ENCODE measurements at regions not wholly inside any gene's neighbourhood (a gene's known extent, or its start where the extent isn't known, plus 50 kb on each side); places are given as distances from the start of the nearest gene placed in this dataset.

DNA sequence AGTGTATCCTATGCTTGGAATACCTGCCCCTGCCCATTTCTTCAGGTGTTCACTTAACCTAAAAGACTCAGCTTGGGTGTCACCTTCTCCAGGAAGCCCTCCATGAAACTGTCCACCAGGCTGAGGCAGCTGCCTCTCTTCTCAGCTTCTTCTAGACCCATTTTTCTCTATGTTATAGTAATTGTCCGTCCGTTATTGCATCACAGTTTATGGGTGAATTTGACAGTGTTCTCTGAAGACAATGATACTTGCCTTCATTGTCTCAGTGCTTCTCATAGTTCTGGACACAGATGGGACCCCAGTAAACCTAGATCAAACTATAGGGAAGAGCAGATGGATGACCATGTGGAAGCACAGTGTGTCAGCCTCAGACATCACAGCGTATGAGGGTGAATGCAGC, 238.0 kb upstream of the MOCS1 start:
- Histone ChIP-seq H3K9ac (ENCODE audit: low read depth, low read length) (no peak overlapping the region), H3K4me1 (ENCODE audit: control insufficient read depth, insufficient read depth, low read length) (no peaks in the 10 kb centered on the region), H4K8ac (ENCODE audit: low read depth in 2 of 2, low read length in 2 of 2) (no peak overlapping the region), H3K9me1 (ENCODE audit: insufficient read depth, low read length) (no peaks in the 10 kb centered on the region), H2BK15ac (ENCODE audit: low read depth, low read length) (no peak overlapping the region), H4K5ac (ENCODE audit: low read depth, low read length) (no peak overlapping the region), H4K20me1 (ENCODE audit: insufficient read depth, low read length) (no peaks in the 10 kb centered on the region), H3K18ac (ENCODE audit: low read depth, low read length) (no peak overlapping the region), H3K4ac (ENCODE audit: low read depth, low read length) (no peak overlapping the region), H4K91ac (ENCODE audit: insufficient read depth, low read depth, low read length) (no peak overlapping the region), H3K27me3 (ENCODE audit: control insufficient read depth, insufficient read depth, low read length) (no peaks in the 10 kb centered on the region), H2BK120ac (ENCODE audit: low read depth, low read length) (no peak overlapping the region), H2AK9ac (replicated peaks; ENCODE audit: low read depth, low read length, poor library complexity) (no peak overlapping the region), H2AFZ (replicated peaks; ENCODE audit: low read length, poor library complexity) (no peak overlapping the region), H3K36me3 (ENCODE audit: control insufficient read depth, insufficient read depth, low read length) (no peaks in the 10 kb centered on the region), H3K4me2 (ENCODE audit: low read depth, low read length) (no peak overlapping the region), H3K27ac (ENCODE audit: insufficient read depth, low read length) (no peak overlapping the region), H2BK5ac (ENCODE audit: low read depth, low read length, poor library complexity, severe bottlenecking) (no peak overlapping the region), H2BK20ac (ENCODE audit: low read depth, low read length) (no peak overlapping the region), H3K4me3 (ENCODE audit: insufficient read depth, low read depth, low read length) (no peak overlapping the region), H3K56ac (ENCODE audit: extremely low read depth, insufficient read depth, low read length) (no peak overlapping the region), H3K14ac (replicated peaks; ENCODE audit: low read depth, low read length) (no peak overlapping the region), H3K79me1 (ENCODE audit: low read depth in 1 of 2, low read length in 2 of 2) (no peaks in the 10 kb centered on the region), H3K9me3 (ENCODE audit: control insufficient read depth, insufficient read depth, low read length) (no peaks in the 10 kb centered on the region), H3K23ac (ENCODE audit: low read depth, low read length) (no peak overlapping the region), H2AK5ac (ENCODE audit: low read depth, low read length) (no peak overlapping the region)
- DNase-seq, result no peak
- TF ChIP-seq FOS (IDR thresholded peaks at IDR 0.05; ENCODE audit: low read depth, low read length) (no peak), CEBPB (IDR thresholded peaks at IDR 0.05; ENCODE audit: low read depth, low read length) (peak; percentile 38)
- ATAC-seq (ENCODE audit: low read depth), result no peak
- POLR2A ChIA-PET (ENCODE audit: unreplicated experiment), result no interaction called here
- WGBS, 2 experiments (ENCODE audit: extremely low coverage in 2 of 2, insufficient read length in 1 of 2), result no CpG with 5 or more reads among the region's 3 CpGs
- dilution Hi-C loops (cut with HindIII; ENCODE audit: low sequenced_read_pairs, unreplicated experiment), result no loop called here
- in situ Hi-C loops (cut with MboI; ENCODE audit: low sequenced_read_pairs), result no loop called here
- CTCF ChIA-PET, result no interaction called here
- intact Hi-C loops (cut with micrococcal nuclease), result no loop called here
- BruUV-seq (replicated peaks), result no TSS peak

All from IMR-90 (cell line).